ENCODE measurements at regions not wholly inside any gene's neighbourhood (a gene's known extent, or its start where the extent isn't known, plus 50 kb on each side); places are given as distances from the start of the nearest gene placed in this dataset.
A peak's percentile ranks its signal among the peaks of the same experiment; 100 is the strongest.

GRCh38 chr2:19762142-19762541, 139.6 kb downstream of the TTC32 start:
- no peak overlapping the region for H3K4me3 ChIP-seq
- no peak overlapping the region for H3K27ac ChIP-seq
- H3K4me1 ChIP-seq, result no peaks in the 10 kb centered on the region
- no peaks in the 10 kb centered on the region for H3K36me3 ChIP-seq
- no peaks in the 10 kb centered on the region for H3K9me3 ChIP-seq
- TF ChIP-seq CTCF (IDR thresholded peaks at IDR 0.05) (no peak), POLR2A (IDR thresholded peaks at IDR 0.05) (no peak), POLR2AphosphoS5 (IDR thresholded peaks at IDR 0.05; ENCODE audit: insufficient read depth in 1 of 2, low read depth in 1 of 2) (no peak)
- H3K27me3 ChIP-seq, result no peaks in the 10 kb centered on the region
- no peak for DNase-seq (ENCODE audit: extremely low spot score in 2 of 2)
- intact Hi-C loops (cut with DNase I), result no loop called here

DNA sequence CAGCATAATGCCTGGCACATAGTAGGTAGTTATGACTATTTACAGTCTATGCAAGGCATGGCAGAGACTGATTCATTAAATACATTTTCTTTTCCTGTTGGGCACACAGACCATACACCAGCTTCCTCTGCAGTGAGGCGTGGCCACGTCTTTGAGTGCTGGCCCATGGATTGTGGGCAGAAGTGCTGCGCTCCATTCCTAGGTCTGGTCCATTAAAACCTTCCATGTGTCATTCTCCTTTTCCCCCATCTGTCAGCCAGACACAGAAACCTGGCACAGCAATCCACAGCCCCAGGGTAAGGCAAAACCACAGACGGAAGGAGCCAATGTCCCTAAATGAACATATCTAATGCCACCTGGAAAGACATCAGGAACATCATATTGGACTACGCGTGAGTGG, 141.9 kb downstream of the TTC32 start:
- no peak for TF ChIP-seq POLR2AphosphoS5 (IDR thresholded peaks at IDR 0.05; ENCODE audit: insufficient read depth in 1 of 2, low read depth in 1 of 2)
- TF ChIP-seq CTCF (IDR thresholded peaks at IDR 0.05), result no peak
- TF ChIP-seq POLR2A (IDR thresholded peaks at IDR 0.05), result no peak
- DNase-seq (ENCODE audit: extremely low spot score in 2 of 2), result peak in 1 of 2 donors; percentile 18
- Histone ChIP-seq H3K9me3 (no peaks in the 10 kb centered on the region), H3K4me3 (no peak overlapping the region), H3K4me1 (no peaks in the 10 kb centered on the region), H3K36me3 (no peaks in the 10 kb centered on the region), H3K27me3 (no peaks in the 10 kb centered on the region), H3K27ac (no peak overlapping the region)
- intact Hi-C loops (cut with DNase I), result no loop called here

- TF ChIP-seq POLR2A (IDR thresholded peaks at IDR 0.05), result no peak
- TF ChIP-seq POLR2AphosphoS5 (IDR thresholded peaks at IDR 0.05; ENCODE audit: insufficient read depth in 1 of 2, low read depth in 1 of 2), result no peak
- TF ChIP-seq CTCF (IDR thresholded peaks at IDR 0.05), result no peak
- no peaks in the 10 kb centered on the region for H3K4me1 ChIP-seq
- intact Hi-C loops (cut with DNase I), result no loop called here
- no peak overlapping the region for H3K27ac ChIP-seq
- peak in 1 of 2 donors; percentile 75 for DNase-seq (ENCODE audit: extremely low spot score in 2 of 2)
- H3K27me3 ChIP-seq, result no peaks in the 10 kb centered on the region
- H3K9me3 ChIP-seq, result no peaks in the 10 kb centered on the region
- H3K36me3 ChIP-seq, result no peaks in the 10 kb centered on the region
- H3K4me3 ChIP-seq, result no peak overlapping the region
Measured at GRCh38 chr2:19758658-19759057, 143.1 kb downstream of the TTC32 start.

- DNase-seq (ENCODE audit: extremely low spot score in 2 of 2), result peak in 1 of 2 donors; percentile 60
- no peaks in the 10 kb centered on the region for H3K36me3 ChIP-seq
- no peak overlapping the region for H3K27ac ChIP-seq
- intact Hi-C loops (cut with DNase I), result no loop called here
- H3K9me3 ChIP-seq, result no peaks in the 10 kb centered on the region
- H3K4me1 ChIP-seq, result no peaks in the 10 kb centered on the region
- no peak overlapping the region for H3K4me3 ChIP-seq
- TF ChIP-seq POLR2AphosphoS5 (IDR thresholded peaks at IDR 0.05; ENCODE audit: insufficient read depth in 1 of 2, low read depth in 1 of 2), result no peak
- no peak for TF ChIP-seq POLR2A (IDR thresholded peaks at IDR 0.05)
- TF ChIP-seq CTCF (IDR thresholded peaks at IDR 0.05), result no peak
- H3K27me3 ChIP-seq, result no peaks in the 10 kb centered on the region
Measured at GRCh38 chr2:19757586-19757985, 144.2 kb downstream of the TTC32 start.

DNA sequence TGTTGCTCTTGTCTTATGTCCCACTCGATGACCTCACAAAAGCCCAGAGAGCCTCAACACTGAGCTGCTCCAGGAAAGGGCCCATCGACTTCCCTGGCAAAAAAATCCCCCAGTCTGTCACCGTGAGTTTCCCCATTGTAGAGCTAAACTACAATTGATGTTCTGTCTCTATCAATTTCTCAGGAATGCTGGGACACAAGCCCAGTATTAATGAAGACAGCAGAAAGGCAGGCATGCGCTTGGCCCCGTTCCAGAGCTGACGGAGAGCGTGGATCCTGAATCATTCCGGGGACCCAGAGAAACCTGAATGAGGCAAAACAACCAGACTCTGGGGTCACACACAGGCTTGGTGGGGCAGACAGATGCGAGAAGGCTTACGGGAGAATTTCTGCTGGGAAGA, 146.9 kb downstream of the TTC32 start:
- H3K36me3 ChIP-seq, result no peaks in the 10 kb centered on the region
- intact Hi-C loops (cut with DNase I), result no loop called here
- H3K4me3 ChIP-seq, result no peak overlapping the region
- DNase-seq (ENCODE audit: extremely low spot score in 2 of 2), result peak in 1 of 2 donors; percentile 79
- no peak overlapping the region for H3K27ac ChIP-seq
- H3K27me3 ChIP-seq, result no peaks in the 10 kb centered on the region
- no peak for TF ChIP-seq POLR2AphosphoS5 (IDR thresholded peaks at IDR 0.05; ENCODE audit: insufficient read depth in 1 of 2, low read depth in 1 of 2)
- TF ChIP-seq CTCF (IDR thresholded peaks at IDR 0.05), result no peak
- TF ChIP-seq POLR2A (IDR thresholded peaks at IDR 0.05), result no peak
- no peaks in the 10 kb centered on the region for H3K4me1 ChIP-seq
- no peaks in the 10 kb centered on the region for H3K9me3 ChIP-seq

Measured in vagina (tissue), 2 donors.